ENCODE measurements at regions not wholly inside any gene's neighbourhood (a gene's known extent, or its start where the extent isn't known, plus 50 kb on each side); places are given as distances from the start of the nearest gene placed in this dataset.

GRCh38 chr4:159516556-159517140 lies 413.8 kb downstream of the RAPGEF2 start:
- intact Hi-C loops (cut with DNase I; ENCODE audit: low total_unique reads), result no loop called here
- no peak for TF ChIP-seq CTCF (IDR thresholded peaks at IDR 0.05)
- H3K4me3 ChIP-seq (ENCODE audit: low read depth, poor library complexity, severe bottlenecking), result no peak overlapping the region
- no peak for DNase-seq (ENCODE audit: low spot score in 2 of 2)

- intact Hi-C loops (cut with DNase I; ENCODE audit: low total_unique reads), result no loop called here
- TF ChIP-seq CTCF (IDR thresholded peaks at IDR 0.05), result no peak
- no peak for TF ChIP-seq POLR2A (IDR thresholded peaks at IDR 0.05)
- DNase-seq (ENCODE audit: low spot score in 2 of 2), result no peak
- no peak overlapping the region for H3K4me3 ChIP-seq (ENCODE audit: low read depth, poor library complexity, severe bottlenecking)
- WGBS, 2 donors, result 51 to 53% methylated on average over 4 of the region's 4 CpGs
Measured at GRCh38 chr4:159520074-159520473, 417.2 kb downstream of the RAPGEF2 start.

- intact Hi-C loops (cut with DNase I; ENCODE audit: low total_unique reads), result no loop called here
- DNase-seq (ENCODE audit: low spot score in 2 of 2), result no peak
- H3K4me3 ChIP-seq (ENCODE audit: low read depth, poor library complexity, severe bottlenecking), result no peak overlapping the region
- TF ChIP-seq POLR2A (IDR thresholded peaks at IDR 0.05), result no peak
- TF ChIP-seq CTCF (IDR thresholded peaks at IDR 0.05), result no peak
- 75% methylated on average over 6 of the region's 6 CpGs for WGBS, 2 donors
Measured at GRCh38 chr4:159526172-159526571, 423.3 kb downstream of the RAPGEF2 start.

- no peak for DNase-seq (ENCODE audit: low spot score in 2 of 2)
- 73 to 74% methylated on average over 1 of the region's 1 CpG for whole genome bisulfite sequencing, 2 donors
- TF ChIP-seq CTCF (IDR thresholded peaks at IDR 0.05) (no peak), POLR2A (IDR thresholded peaks at IDR 0.05) (no peak)
- intact Hi-C loops (cut with DNase I; ENCODE audit: low total_unique reads), result no loop called here
- no peak overlapping the region for H3K4me3 ChIP-seq (ENCODE audit: low read depth, poor library complexity, severe bottlenecking)
Measured at GRCh38 chr4:159534655-159535054, 431.8 kb downstream of the RAPGEF2 start.

- no peak for DNase-seq (ENCODE audit: low spot score in 2 of 2)
- WGBS, 2 donors, result 58 to 62% methylated on average over 8 of the region's 8 CpGs
- intact Hi-C loops (cut with DNase I; ENCODE audit: low total_unique reads), result no loop called here
- TF ChIP-seq CTCF (IDR thresholded peaks at IDR 0.05) (no peak), POLR2A (IDR thresholded peaks at IDR 0.05) (no peak)
- H3K4me3 ChIP-seq (ENCODE audit: low read depth, poor library complexity, severe bottlenecking), result no peak overlapping the region
Measured at GRCh38 chr4:159538556-159538955, 435.7 kb downstream of the RAPGEF2 start.

- DNase-seq (ENCODE audit: low spot score in 2 of 2), result no peak
- intact Hi-C loops (cut with DNase I; ENCODE audit: low total_unique reads), result no loop called here
- no peak for TF ChIP-seq CTCF (IDR thresholded peaks at IDR 0.05)
- TF ChIP-seq POLR2A (IDR thresholded peaks at IDR 0.05), result no peak
- H3K4me3 ChIP-seq (ENCODE audit: low read depth, poor library complexity, severe bottlenecking), result no peak overlapping the region
Measured at GRCh38 chr4:159540038-159540437, 437.2 kb downstream of the RAPGEF2 start.

Measured in lower leg skin (tissue), 4 donors.